Transverse colon (tissue), 4 donors: ENCODE measurements at regions not wholly inside any gene's neighbourhood (a gene's known extent, or its start where the extent isn't known, plus 50 kb on each side); places are given as distances from the start of the nearest gene placed in this dataset.
A peak's percentile ranks its signal among the peaks of the same experiment; 100 is the strongest.
"Not testable (repeated sequence)": the region's sequence is repeated elsewhere in the genome, so short reads cannot be mapped to it uniquely, and the experiment has no call there.

Experiments used
- DNase-seq: peaks from one replicate; pipeline ENCODE4 v3.0.0-alpha.2; 2019
- H3K27ac ChIP-seq, 4 donors: fragments of 200-600 bp; sonication (generic); 2 replicates each; pipeline ENCODE4 v1.5.1; 2016 to 2018; ENCODE audit warnings: inconsistent platforms in 4 of 4
- H3K27me3 ChIP-seq: fragments of 200-600 bp; sonication (generic); 2 replicates; pipeline ENCODE4 v1.5.1; 2017; ENCODE audit warnings: inconsistent platforms
- H3K36me3 ChIP-seq, 4 donors: fragments of 200-600 bp; sonication (generic); 2 replicates each; pipeline ENCODE4 v1.5.1; 2017 to 2019; ENCODE audit warnings: inconsistent platforms in 4 of 4
- H3K4me1 ChIP-seq, 4 donors: fragments of 200-600 bp; sonication (generic); 2 replicates each; pipeline ENCODE4 v1.5.1; 2017 to 2020; ENCODE audit warnings: inconsistent platforms in 4 of 4
- H3K4me3 ChIP-seq, 4 donors: fragments of 200-600 bp; sonication (generic); 1 replicate in 1 of 4; 2 replicates in 3 of 4; pipeline versions ENCODE4 v1.5.1 to v1.6.1; 2017 to 2019; ENCODE audit warnings: inconsistent platforms in 4 of 4
- H3K9me3 ChIP-seq, 2 donors: fragments of 200-600 bp; sonication (generic); 2 replicates each; pipeline ENCODE4 v1.5.1; 2017 to 2019; ENCODE audit warnings: inconsistent platforms in 2 of 2
- EP300 ChIP-seq: sonication (generic); formaldehyde crosslinking; IDR thresholded peaks from one replicate; pipeline ENCODE4 v1.6.1; 2017; ENCODE audit warnings: antibody characterized with exemption, low read depth
- POLR2A ChIP-seq: fragments of 450-650 bp; IDR thresholded peaks from one replicate; pipeline ENCODE4 v1.6.1; 2016; ENCODE audit warnings: antibody characterized with exemption, mild to moderate bottlenecking, moderate library complexity
- POLR2AphosphoS5 ChIP-seq, 3 donors: sonication (generic); formaldehyde crosslinking; IDR thresholded peaks; one replicate each; pipeline ENCODE4 v1.6.1; 2016; ENCODE audit warnings: antibody characterized with exemption in 3 of 3
- WGBS, 2 donors: methylation state at CpG; one replicate each; pipeline ENCODE4 v1.1.5; 2018; ENCODE audit warnings: low coverage in 1 of 2; 5-methylcytosine and 5-hydroxymethylcytosine counted together
- in situ Hi-C, 4 donors: fragments of 200-750 bp; cut with MboI; loops; one replicate each; pipeline versions ENCODE4 v1.15.0 to v1.15.1; 2017; ENCODE audit warnings: low sequenced_read_pairs in 3 of 4, low pct_ligation_motif_present in 1 of 4, low pct_unique_long_range_greater_than_20kb in 1 of 4
- intact Hi-C: fragments of 100-400 bp; cut with DNase I; formaldehyde crosslinking; loops from one replicate; pipeline ENCODE4 v1.15.1; 2023; ENCODE audit warnings: low total_unique reads
- TF ChIP-seq, protein P1 (sequence below), 5 experiments: fragments of 200-600 bp in 3 of 5; fragments of 450-650 bp in 2 of 5; sonication (generic) in 3 of 5; IDR thresholded peaks; 1 replicate in 2 of 5; 2 replicates in 3 of 5; pipeline ENCODE4 v1.5.1; 2016 to 2017; ENCODE audit warnings: antibody characterized with exemption in 5 of 5, inconsistent platforms in 3 of 5, mild to moderate bottlenecking in 2 of 5, moderate library complexity in 1 of 5

DNA sequence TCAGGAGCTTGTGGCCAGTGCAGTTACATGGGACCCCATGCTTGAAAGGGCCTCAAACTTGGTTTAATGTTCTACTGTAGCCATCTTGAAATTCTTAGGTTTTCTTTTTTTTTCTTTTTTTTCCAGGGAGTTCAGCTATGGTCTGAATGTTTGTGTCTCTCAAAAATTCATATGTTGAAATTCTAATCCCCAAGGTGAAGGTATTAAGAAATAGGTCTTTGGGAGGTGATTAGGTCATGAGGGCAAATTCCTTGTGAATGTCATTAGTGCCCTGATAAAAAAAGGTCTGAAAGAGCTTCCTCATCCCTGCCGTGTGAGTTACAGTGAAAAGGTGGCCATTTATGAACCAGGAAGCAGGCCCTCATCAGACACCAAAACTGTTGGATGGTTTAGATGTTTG lies 324.1 kb downstream of the C12orf75 start:
- H3K4me3 ChIP-seq = no peak overlapping the region
- no peak for TF ChIP-seq POLR2A
- TF ChIP-seq POLR2AphosphoS5 (IDR thresholded peaks at IDR 0.05) = no peak
- TF ChIP-seq, protein P1, sequence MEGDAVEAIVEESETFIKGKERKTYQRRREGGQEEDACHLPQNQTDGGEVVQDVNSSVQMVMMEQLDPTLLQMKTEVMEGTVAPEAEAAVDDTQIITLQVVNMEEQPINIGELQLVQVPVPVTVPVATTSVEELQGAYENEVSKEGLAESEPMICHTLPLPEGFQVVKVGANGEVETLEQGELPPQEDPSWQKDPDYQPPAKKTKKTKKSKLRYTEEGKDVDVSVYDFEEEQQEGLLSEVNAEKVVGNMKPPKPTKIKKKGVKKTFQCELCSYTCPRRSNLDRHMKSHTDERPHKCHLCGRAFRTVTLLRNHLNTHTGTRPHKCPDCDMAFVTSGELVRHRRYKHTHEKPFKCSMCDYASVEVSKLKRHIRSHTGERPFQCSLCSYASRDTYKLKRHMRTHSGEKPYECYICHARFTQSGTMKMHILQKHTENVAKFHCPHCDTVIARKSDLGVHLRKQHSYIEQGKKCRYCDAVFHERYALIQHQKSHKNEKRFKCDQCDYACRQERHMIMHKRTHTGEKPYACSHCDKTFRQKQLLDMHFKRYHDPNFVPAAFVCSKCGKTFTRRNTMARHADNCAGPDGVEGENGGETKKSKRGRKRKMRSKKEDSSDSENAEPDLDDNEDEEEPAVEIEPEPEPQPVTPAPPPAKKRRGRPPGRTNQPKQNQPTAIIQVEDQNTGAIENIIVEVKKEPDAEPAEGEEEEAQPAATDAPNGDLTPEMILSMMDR (IDR thresholded peaks at IDR 0.05) = no peak
- TF ChIP-seq EP300 = no peak
- in situ Hi-C loops (no loop called here), intact Hi-C loops (no loop called here)
- no peaks in the 10 kb centered on the region for H3K27me3 ChIP-seq
- no peak overlapping the region for H3K27ac ChIP-seq
- H3K9me3 ChIP-seq = no peaks in the 10 kb centered on the region
- 86% methylated on average over 1 of the region's 1 CpG for WGBS, 2 donors
- DNase-seq = no peak
- H3K4me1 ChIP-seq = no peaks in the 10 kb centered on the region
- no peaks in the 10 kb centered on the region for H3K36me3 ChIP-seq

DNA sequence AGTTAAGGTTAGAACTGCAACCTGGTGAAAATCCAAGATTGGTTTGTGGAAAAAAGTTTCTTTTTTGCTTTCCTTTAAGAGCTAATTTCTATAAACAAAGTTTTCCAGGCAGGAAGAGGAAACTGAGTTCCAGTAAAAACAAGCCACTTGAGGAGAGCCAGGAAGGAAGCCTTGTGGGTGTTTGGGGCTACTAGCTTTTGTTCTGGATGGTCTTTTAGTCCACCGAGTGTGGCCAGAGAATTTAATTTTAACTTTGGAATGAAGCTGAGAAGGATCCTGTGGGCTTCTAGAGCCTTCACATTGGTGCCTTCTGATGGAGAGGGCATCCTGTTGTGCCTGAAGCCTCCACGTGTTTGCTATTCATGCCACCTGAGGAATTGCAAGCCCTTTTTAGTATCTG lies 327.9 kb downstream of the C12orf75 start:
- H3K4me3 ChIP-seq = no peak overlapping the region
- 75 to 80% methylated on average over 1 to 2 of the region's 2 CpGs for WGBS, 2 donors
- H3K27ac ChIP-seq = peak overlapping the region in 2 of 4 donors; percentile 1 to 25
- intact Hi-C loops = no loop called here
- no peaks in the 10 kb centered on the region for H3K27me3 ChIP-seq
- in situ Hi-C loops = no loop called here
- no peaks in the 10 kb centered on the region for H3K9me3 ChIP-seq
- TF ChIP-seq POLR2AphosphoS5 (IDR thresholded peaks at IDR 0.05) (no peak), EP300 (no peak), POLR2A (no peak)
- TF ChIP-seq, protein P1 (IDR thresholded peaks at IDR 0.05) = no peak
- H3K36me3 ChIP-seq = no peaks in the 10 kb centered on the region
- H3K4me1 ChIP-seq = no peaks in the 10 kb centered on the region
- DNase-seq = no peak

- H3K27ac ChIP-seq = peak overlapping the region in 1 of 4 donors; percentile 1
- H3K27me3 ChIP-seq = no peaks in the 10 kb centered on the region
- H3K9me3 ChIP-seq = no peaks in the 10 kb centered on the region
- intact Hi-C loops = no loop called here
- no peak for DNase-seq
- in situ Hi-C loops = no loop called here
- H3K4me3 ChIP-seq = no peak overlapping the region
- no peaks in the 10 kb centered on the region for H3K4me1 ChIP-seq
- no peak for TF ChIP-seq EP300
- TF ChIP-seq, protein P1 (IDR thresholded peaks at IDR 0.05) = no peak
- TF ChIP-seq POLR2AphosphoS5 (IDR thresholded peaks at IDR 0.05) = no peak
- TF ChIP-seq POLR2A = no peak
- no peaks in the 10 kb centered on the region for H3K36me3 ChIP-seq
- WGBS, 2 donors = 15 to 25% methylated on average over 2 of the region's 2 CpGs
Measured at GRCh38 chr12:105659355-105660075, 329.0 kb downstream of the C12orf75 start.

DNA sequence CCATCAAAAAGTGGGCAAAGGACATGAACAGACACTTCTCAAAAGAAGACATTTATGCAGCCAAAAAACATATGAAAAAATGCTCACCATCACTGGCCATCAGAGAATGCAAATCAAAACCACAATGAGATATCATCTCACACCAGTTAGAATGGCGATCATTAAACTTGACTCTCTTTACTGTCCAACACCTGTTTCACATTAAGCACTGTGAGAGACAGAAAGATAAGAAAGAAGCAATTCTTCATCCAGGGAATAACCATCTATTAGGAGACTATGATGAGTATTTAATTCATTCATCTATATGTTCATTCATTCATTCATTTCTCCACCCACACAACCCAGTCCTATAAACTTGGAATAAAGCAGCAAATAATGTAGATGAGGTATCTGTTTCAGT lies 334.3 kb downstream of the C12orf75 start:
- H3K36me3 ChIP-seq, H3K27ac ChIP-seq, H3K27me3 ChIP-seq, H3K4me3 ChIP-seq, DNase-seq, in situ Hi-C loops, intact Hi-C loops, H3K4me1 ChIP-seq, H3K9me3 ChIP-seq: not testable (repeated sequence)
- 86 to 89% methylated on average over 1 of the region's 1 CpG for WGBS, 2 donors

GRCh38 chr12:105665366-105665765 lies 334.9 kb downstream of the C12orf75 start:
- no peak overlapping the region for H3K27ac ChIP-seq
- H3K4me3 ChIP-seq = no peak overlapping the region
- no peaks in the 10 kb centered on the region for H3K27me3 ChIP-seq
- H3K36me3 ChIP-seq = no peaks in the 10 kb centered on the region
- in situ Hi-C loops = no loop called here
- no peaks in the 10 kb centered on the region for H3K4me1 ChIP-seq
- DNase-seq = no peak
- intact Hi-C loops = no loop called here
- TF ChIP-seq, protein P1 (IDR thresholded peaks at IDR 0.05) = no peak
- TF ChIP-seq POLR2A (no peak), EP300 (no peak), POLR2AphosphoS5 (IDR thresholded peaks at IDR 0.05) (no peak)
- H3K9me3 ChIP-seq = no peaks in the 10 kb centered on the region
- 89 to 96% methylated on average over 4 to 5 of the region's 5 CpGs for WGBS, 2 donors
